Left ventricle myocardium inferior (tissue), 1 donor: ENCODE measurements at regions not wholly inside any gene's neighbourhood (a gene's known extent, or its start where the extent isn't known, plus 50 kb on each side); places are given as distances from the start of the nearest gene placed in this dataset.

Experiments
- DNase-seq: peaks from one replicate; pipeline ENCODE4 v3.0.0-alpha.2; 2020
- H3K27ac ChIP-seq: fragments of 200-600 bp; replicated peaks from 2 replicates; pipeline ENCODE4 v1.8.0; 2021
- H3K27me3 ChIP-seq: fragments of 200-600 bp; 2 replicates; pipeline ENCODE4 v1.8.0; 2021; ENCODE audit warnings: low read depth
- H3K36me3 ChIP-seq: fragments of 200-600 bp; 2 replicates; pipeline ENCODE4 v1.8.0; 2021
- H3K4me1 ChIP-seq: fragments of 200-600 bp; 2 replicates; pipeline ENCODE4 v1.8.0; 2021
- H3K4me3 ChIP-seq: fragments of 200-600 bp; 2 replicates; pipeline ENCODE4 v1.8.0; 2021; ENCODE audit warnings: mild to moderate bottlenecking, moderate library complexity
- H3K9me3 ChIP-seq: fragments of 200-600 bp; replicated peaks from 2 replicates; pipeline ENCODE4 v1.8.0; 2021
- CTCF ChIP-seq: fragments of 200-600 bp; IDR thresholded peaks from 2 replicates; pipeline ENCODE4 v1.8.0; 2021; ENCODE audit warnings: antibody characterized with exemption, mild to moderate bottlenecking, borderline replicate concordance
- intact Hi-C: fragments of 100-400 bp; cut with micrococcal nuclease; formaldehyde crosslinking; loops from one replicate; pipeline ENCODE4 v1.11.0; 2022
- donor health status: DM: no; HTN: yes; CAD: no; lungs with severe emphysema.

- H3K36me3 ChIP-seq, result no peaks in the 10 kb centered on the region
- TF ChIP-seq CTCF, result no peak
- DNase-seq, result no peak
- peaks cover 12% of the 10 kb centered on the region for H3K9me3 ChIP-seq
- H3K4me1 ChIP-seq, result no peaks in the 10 kb centered on the region
- peaks cover 57% of the 10 kb centered on the region for H3K27me3 ChIP-seq
- no peak overlapping the region for H3K27ac ChIP-seq
- intact Hi-C loops, result no loop called here
- H3K4me3 ChIP-seq, result no peak overlapping the region
Observed at GRCh38 chr22:47356511-47357011, 594.1 kb downstream of the TBC1D22A start.

GRCh38 chr22:47355776-47356510 is 593.5 kb downstream of the TBC1D22A start:
- H3K36me3 ChIP-seq, result no peaks in the 10 kb centered on the region
- H3K27ac ChIP-seq, result no peak overlapping the region
- no peaks in the 10 kb centered on the region for H3K4me1 ChIP-seq
- DNase-seq, result no peak
- no peak overlapping the region for H3K4me3 ChIP-seq
- no peak for TF ChIP-seq CTCF
- H3K27me3 ChIP-seq, result peaks cover 57% of the 10 kb centered on the region
- intact Hi-C loops, result no loop called here
- H3K9me3 ChIP-seq, result peaks cover 6% of the 10 kb centered on the region

- H3K36me3 ChIP-seq, result no peaks in the 10 kb centered on the region
- no peak for DNase-seq
- H3K4me3 ChIP-seq, result no peak overlapping the region
- no peaks in the 10 kb centered on the region for H3K9me3 ChIP-seq
- peaks cover 58% of the 10 kb centered on the region for H3K27me3 ChIP-seq
- H3K27ac ChIP-seq, result no peak overlapping the region
- intact Hi-C loops, result no loop called here
- TF ChIP-seq CTCF, result no peak
- no peaks in the 10 kb centered on the region for H3K4me1 ChIP-seq
Observed at GRCh38 chr22:47355388-47355725, 592.9 kb downstream of the TBC1D22A start.

- Histone ChIP-seq H3K27me3 (peaks cover 60% of the 10 kb centered on the region), H3K27ac (no peak overlapping the region), H3K9me3 (peaks cover 3% of the 10 kb centered on the region), H3K4me1 (no peaks in the 10 kb centered on the region), H3K36me3 (no peaks in the 10 kb centered on the region), H3K4me3 (no peak overlapping the region)
- intact Hi-C loops, result no loop called here
- TF ChIP-seq CTCF, result no peak
- DNase-seq, result no peak
Observed at GRCh38 chr22:47354668-47355387, 592.4 kb downstream of the TBC1D22A start.

- Histone ChIP-seq H3K9me3 (peaks cover 6% of the 10 kb centered on the region), H3K27me3 (peaks cover 54% of the 10 kb centered on the region), H3K4me3 (no peak overlapping the region), H3K27ac (no peak overlapping the region), H3K4me1 (no peaks in the 10 kb centered on the region), H3K36me3 (no peaks in the 10 kb centered on the region)
- TF ChIP-seq CTCF, result no peak
- intact Hi-C loops, result no loop called here
- DNase-seq, result no peak
Observed at GRCh38 chr22:47352920-47353700, 590.7 kb downstream of the TBC1D22A start.
